Activated CD4-positive, alpha-beta T cell treated with anti-CD3 and anti-CD28 coated beads, Interleukin-2, Interleukin-4, amounts not matched to agents 100 ng/mL and 50 ng/mL, durations not matched to agents 16 hours and 8 hours (primary cell): ENCODE measurements at regions not wholly inside any gene's neighbourhood (a gene's known extent, or its start where the extent isn't known, plus 50 kb on each side); places are given as distances from the start of the nearest gene placed in this dataset.
A peak's percentile ranks its signal among the peaks of the same experiment; 100 is the strongest.

ENCODE experiments used
- DNase-seq: peaks from one replicate; pipeline ENCODE4 v3.0.0-alpha.2; 2020; ENCODE audit warnings: low spot score

DNA sequence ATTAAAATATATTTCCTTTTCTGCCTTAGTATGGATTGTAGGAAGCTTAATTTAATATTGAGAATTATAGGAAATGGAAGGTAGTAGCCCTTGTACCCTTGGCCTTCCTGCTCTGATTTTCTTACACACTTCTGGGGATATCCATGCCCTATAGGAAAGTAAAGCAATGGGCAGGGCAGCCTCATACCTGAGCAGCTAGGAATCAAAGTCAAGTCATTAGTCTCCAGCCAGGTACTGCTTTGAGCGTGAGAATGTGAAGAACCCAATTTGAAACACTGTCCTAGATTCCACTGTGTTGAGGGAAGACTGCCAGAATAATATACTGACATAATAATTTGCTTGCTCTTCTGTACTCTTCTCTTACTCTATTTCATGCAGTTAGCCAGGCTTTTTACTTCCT, 51.0 kb upstream of the L3MBTL3 start:
- no peak for DNase-seq

DNA sequence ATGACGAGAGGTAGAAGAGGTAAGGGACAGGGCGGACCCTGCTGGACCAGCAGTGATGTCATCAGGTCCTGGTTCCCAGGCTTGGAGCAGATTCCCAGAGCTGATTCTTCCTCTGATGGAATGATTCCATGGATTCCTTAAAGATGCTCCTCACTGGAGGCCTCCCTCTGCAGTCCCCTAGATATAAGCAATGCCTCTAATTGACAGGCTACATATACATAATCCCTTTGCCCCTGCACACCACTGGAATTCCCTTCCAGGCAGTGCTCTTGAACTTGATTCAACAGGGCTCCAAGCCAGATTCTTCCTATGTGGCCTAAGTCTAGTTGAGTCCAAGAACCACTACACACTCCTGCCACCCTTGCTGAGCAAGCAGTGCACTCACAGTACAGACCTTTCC, 52.3 kb upstream of the L3MBTL3 start:
- no peak for DNase-seq

DNA sequence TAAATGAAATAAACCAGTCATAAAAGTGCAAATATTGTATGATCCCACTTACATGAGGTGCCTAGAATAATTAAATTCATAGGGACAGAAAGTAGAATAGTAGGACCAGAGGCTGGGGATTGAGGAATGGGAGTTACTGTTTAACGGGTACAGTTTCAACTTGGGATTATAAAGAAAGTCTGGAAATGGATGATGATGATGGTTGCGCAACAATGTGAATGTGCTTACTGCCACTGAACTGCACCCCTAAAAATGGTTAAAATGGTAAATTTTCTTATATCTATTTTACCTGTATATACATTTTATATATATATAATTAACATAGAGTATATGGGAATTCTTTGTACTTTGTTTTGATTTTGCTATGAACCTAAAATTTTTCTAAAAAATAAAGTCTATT, 53.3 kb upstream of the L3MBTL3 start:
- DNase-seq = no peak

DNA sequence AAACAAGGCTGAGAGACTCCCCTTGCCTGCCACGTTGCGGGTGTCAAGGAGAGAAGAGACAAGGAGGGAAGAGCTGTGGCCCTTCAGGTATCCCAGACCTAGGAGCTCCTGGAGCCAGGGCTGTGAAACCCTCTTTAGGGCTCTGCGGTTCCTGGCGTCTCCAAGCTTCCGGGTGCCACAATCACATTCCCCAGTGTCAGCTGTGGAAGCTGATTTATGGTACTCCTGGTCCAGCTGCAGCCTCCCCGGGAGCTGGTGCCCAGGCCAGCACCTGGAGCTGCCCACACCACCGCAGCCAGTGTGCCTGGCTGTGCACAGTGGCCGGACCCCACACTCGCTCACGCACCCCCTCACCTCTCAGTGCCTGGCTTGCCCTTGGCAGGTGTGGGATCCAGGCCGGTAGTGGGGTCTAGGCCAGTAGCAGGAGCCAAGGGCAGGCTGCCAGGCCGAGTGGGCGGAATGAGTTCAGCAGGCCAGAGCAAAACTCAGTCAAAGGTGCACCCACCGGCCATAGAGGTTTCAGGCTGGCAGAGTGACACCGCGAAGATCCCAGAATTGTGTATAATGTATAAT, 58.9 kb upstream of the L3MBTL3 start:
- DNase-seq = no peak

DNA sequence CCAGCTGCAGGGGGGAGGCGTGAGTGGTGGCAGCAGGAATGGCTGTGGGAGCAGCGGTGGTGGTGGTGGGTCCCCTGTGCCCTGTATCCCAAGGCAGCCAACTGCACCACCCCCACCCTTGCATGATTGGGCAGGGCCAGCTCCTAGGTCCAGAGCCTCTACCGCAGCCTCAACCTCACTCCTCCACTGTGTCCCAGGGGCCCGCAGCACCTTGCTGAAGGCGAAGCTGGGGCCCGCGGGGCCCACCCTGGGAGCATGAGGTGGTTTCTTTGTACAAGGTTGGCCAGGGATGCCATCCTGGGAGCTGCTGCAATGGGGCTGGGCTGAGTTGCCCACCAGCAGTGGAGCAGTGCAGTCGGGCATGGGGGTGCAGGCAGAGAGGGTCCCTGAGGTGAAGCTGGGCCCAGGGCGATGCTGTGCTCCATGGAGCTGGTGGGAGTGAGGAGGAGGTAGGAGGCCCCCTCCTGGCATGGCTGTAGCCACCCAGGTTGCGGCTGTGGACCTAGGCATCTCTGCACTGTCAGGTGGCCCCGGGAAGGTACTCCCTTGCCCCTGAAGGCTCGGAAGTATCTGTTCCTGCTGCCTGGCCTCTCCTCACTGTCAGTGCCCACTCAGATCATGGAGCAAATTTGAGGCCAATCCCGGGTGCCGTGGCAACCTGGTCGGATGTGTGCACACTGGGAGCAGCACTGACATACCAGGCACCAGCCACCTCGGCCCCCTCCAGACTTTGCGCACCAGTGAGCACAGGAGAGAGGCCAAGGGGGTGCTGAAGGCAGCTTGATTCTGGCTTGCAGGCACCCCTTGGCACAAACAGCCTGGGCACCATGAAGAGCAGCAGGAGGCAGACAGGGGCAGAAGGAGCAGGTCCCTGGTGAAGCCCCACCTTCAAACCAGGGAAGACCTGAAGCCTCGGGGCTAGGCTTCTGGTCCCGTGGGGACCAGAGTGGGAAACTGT, 60.2 kb upstream of the L3MBTL3 start:
- DNase-seq = no peak

DNA sequence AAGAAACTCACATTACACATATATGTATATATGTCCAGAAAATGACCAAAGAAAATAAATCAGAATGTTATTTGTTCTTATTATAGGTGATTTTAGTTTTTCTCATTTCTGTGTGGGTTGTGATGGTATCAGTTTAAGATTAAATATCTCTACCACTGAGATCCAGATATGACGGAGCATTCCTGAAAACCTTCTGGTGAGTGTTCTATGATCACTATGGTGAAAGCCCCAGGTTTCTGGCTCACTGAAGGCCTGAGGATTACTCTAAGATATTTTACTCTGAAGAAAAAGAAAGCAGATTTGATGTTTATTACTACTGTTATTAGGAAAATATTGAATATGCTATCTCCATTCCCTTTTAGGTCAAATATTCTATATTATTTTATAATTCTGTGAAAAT, 62.8 kb upstream of the L3MBTL3 start:
- no peak for DNase-seq

DNA sequence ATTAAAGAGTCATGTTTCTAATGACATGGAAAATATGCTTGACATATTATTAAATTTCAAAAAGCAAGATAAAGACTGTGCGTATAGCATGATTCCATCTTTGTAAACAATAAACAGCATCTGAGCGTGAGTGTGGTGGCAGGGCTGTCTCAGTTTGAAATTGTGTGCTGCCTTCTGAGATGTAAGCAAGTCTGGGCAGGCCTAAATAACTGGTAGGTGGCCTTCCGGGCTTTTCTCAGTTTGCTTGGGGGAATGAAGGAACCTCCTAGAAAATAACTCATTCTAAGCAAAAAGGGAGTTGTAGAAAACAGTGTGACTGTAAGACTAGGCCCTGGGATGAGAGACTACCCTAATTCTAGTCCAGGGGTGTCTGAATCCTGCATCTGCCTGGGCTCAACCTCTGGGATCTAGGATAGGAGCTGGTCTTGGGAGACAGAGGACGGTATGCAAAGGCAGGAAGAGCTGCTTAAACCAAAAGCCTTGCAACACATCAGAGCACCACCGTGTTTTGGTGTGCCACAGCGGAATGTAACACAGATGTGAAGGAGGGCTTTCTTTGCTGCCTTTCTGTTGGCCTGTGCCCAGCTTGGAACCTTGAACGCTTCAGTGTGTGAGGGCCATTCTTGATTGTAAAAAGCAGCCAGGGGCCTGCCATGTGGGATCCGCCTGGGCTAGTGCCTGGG, 63.5 kb upstream of the L3MBTL3 start:
- no peak for DNase-seq

DNA sequence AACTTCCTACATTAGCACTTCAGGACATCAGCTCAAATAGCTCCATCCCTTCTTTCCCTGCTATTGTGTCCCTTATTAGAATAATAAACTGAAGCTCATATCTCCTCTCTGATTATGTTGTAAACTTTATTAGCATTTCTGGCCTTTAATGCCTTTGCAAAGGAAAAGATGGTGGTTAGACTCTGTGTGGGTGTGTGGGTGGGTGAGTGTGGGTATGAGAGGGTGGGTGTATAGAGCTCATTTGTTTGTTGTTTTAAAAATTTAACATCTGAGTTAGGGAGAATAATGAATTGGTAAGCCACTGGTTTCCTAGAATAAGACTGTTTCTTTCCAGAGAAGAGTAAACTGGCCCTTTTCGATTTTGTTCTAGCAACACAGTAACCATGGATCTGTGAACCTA, 70.6 kb upstream of the L3MBTL3 start:
- DNase-seq = no peak

DNA sequence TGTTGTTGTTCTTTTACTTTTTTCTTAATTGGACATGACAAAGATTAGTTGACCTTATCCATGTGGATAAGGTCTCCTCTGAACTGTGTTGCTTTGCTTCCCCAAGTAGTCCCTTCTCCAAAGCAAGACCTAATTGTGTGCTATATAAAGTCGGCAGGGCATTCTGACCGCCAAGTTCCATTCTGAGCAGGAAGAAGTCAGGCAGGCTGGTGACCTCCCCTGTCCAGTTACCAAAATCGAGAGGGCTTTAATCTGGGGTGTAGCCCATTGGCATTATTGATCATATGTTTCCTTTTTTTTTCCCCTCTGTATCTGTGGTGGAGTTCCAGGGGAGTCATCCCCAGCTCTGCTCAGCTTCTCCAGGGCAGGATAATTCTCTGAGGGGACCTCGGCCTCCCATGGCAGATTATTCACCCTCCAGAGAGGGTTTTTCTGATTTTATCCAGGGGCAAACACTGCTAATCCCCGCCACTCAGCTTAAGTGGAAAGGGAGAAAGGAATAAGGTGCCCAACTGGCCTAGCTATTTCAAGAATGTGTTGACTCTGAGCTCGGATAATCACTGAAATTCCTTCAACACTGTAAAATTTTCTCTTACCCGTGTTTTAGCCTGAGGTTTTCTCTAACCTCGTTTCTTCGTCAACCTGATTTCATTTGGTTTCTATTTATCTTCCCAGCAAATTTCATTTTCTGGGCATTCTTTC, 71.8 kb upstream of the L3MBTL3 start:
- DNase-seq = no peak

DNA sequence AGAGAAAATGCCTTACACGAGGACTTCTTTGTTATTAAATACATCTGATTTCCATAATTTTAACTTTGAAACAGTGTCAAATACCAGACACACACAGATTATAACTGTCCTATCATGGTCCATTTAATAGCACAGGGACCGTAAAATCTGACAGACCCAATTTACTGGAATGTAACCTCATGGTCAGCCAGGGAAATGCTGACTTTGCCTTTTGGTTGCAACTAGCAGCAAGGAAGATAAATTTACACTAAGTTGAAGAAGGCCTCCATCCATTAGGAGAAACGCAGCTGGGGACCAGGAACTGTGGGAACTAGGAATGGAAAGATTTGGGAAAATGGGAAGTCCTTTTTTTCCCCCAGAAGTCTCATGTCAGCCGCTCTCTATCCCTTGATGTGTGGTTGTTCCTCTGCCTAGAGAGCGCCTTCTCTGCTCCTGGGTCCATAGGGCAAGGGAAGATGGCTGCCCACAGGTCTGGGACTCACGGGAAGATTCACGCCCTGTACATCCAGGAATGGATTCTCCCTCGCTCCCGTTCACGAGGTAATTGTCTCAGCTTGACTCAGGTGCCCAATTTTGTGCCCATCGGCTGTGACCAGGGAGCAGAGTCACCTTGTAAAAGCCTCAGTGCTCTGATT, 74.6 kb upstream of the L3MBTL3 start:
- no peak for DNase-seq

DNA sequence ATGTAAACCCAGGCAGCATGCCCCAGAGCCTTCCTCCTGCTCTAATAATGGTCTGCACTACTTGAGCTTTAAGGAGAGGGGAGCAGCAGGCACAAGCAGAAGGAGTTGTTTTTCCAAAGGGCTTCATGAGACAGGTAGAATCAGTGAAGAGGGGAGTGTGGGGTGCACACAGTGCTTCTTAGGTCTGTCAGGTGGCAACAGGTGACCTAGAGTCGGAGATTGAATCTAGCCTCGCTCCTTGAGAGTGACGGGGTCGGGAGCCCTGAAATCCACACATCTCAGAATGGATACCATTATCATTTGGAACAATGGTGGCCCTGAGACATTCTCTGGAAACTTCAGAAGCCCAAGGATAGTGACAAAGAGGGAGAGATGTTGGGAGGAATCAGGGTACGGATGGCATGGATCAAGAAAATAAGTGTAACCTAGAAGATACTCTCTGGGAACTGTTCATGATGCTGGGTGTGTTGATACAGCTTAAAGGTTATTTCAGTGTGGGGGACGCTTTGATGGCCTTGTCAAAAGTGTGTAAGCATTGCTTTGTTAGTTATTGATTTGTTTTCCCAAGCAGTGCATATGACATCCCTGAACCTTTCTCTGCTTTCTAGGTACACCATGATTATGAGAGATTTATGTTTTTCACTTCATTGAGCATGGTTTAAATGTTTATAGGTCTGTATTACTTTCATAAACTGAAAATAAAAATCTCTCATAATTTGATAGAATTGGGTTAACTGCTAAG, 77.8 kb upstream of the L3MBTL3 start:
- no peak for DNase-seq

DNA sequence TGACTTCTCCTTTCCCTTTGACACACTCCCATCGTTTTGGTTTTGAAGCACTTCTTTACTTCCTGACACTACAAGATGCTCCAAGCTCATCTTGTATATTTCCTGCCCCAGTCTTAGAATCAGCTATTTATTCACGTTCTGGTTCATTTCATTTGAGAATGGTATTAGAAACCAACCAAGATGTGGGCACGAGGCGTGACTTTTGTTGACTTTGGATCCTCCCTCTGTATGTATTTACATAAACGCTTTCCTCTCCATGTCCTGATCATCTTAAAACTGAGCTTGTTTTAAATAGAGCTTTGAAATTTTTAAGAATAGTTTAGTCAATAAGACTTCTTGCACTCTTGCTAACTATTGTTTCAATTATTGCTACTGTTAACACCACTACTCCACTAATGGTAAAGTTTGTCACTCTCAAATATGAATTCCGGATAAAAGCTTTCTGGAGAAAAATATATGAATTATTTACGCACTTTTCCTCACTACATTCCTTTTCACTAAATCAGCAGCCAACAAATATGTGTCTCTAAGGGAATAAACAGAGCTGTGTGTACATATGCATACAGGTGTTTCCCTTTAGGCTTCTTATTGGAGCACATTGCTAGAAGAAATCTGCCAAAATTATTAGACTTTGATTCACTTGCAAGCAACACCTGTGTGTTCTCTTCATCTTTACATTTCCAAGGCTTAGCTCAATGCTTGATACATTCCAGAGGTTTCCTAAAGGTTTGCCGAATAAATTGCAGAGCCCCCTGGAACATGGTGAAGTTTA, 77.3 kb upstream of the TMEM244 start:
- no peak for DNase-seq

DNA sequence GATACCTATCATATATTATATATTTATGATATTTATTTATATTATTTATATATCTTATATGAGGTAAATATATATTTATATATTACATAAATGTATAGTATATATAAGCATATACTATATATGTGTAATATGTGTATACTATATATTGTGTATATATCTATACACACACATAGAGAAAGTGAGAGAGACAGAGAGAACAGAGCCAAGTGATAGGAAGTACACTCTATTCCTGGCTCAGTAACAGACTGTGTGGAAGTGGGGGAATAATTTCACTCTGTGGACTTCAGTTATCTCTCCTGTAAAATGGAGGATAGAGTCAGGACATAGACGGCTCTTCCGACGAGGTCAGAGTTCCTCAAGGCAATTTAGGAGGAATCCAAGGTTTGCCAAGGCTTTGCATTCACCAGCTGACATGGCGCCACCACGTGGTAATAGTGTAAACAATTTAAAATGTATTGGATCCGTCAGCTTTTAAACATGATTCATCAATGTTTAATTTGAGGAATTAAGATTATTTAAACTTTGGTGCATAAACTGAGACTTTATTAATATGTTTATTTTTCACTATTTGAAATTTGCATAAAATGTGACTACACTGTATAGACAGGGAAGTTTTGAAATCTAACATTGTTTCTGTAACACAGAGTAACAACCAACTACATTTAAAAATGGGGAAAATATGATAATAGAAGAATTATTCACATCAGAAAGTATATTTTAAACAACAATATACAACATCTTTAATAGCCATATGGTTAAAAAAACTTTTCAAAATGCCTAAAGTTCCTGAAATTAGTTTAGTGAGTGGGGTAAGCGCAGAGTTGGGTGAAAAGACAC, 75.4 kb upstream of the TMEM244 start:
- DNase-seq = peak; percentile 48

DNA sequence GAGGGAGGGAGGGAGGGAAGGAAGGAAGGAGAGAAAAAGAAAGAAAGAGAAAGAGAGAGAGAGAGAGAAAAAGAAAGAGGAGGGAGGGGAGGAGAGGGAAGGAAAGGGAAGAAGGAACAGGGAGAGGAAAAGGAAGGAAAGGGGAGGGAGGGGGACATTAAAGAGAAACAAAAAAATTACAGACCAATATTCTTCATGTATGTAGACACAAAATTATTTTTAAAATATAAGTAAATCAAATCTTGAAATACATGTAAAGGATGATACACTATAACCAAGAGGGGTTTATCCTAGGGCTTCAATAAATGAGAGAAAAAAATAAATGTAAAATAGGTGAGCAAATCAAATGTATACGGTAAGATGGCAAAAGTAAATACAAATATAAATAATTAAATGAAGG, 71.2 kb upstream of the TMEM244 start:
- DNase-seq = no peak

DNA sequence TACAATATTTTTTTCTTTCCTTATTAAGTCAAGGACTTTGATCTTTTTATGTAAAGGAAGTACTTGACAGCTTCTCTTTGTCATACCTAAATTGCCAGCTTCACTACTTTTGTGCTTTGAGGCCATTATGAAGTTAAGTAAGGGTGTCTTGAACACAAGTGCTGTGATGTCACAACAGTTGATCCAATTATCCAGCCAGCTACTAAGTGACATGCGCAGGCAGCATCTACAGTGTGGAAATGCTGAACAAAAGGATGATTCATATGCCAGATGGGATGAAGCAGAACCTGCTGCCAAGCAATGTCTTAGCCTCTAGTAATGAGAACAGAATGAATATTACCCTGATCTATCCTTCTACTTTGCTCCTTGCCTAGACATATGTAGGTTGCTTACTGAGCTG, 68.3 kb upstream of the TMEM244 start:
- DNase-seq = no peak

DNA sequence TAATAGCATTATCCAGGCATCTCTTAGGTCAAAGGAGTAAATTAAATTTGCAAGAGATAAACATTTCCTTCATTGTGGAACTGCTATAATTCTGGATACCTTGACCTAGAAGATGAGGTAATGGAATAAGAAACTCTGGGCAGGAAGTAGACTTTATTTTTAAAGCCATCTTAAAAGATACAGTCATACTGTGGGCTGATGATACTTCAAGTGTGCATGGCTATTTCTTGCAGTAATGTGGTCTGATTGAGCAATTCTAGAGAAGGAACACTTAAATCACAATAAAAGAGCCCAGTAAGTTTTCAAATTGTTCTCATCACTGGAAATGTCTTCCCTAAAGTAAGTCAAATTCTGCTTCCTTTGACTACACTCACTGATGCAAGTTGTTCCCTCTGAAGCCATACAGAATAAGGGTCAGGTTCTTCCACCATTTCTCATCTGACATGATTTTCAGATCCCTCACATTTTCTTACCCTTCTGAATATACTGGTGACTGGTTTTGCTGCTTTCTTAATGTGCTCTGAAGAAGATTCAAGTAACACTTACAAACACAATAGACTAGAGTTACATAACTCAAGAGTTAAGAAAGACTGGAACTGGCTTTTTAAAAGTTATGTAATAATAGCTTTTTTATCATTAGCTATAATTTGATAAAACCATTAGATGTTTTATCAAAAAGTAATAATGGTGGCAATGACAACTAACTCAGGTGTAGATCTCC, 62.6 kb upstream of the TMEM244 start:
- no peak for DNase-seq

DNA sequence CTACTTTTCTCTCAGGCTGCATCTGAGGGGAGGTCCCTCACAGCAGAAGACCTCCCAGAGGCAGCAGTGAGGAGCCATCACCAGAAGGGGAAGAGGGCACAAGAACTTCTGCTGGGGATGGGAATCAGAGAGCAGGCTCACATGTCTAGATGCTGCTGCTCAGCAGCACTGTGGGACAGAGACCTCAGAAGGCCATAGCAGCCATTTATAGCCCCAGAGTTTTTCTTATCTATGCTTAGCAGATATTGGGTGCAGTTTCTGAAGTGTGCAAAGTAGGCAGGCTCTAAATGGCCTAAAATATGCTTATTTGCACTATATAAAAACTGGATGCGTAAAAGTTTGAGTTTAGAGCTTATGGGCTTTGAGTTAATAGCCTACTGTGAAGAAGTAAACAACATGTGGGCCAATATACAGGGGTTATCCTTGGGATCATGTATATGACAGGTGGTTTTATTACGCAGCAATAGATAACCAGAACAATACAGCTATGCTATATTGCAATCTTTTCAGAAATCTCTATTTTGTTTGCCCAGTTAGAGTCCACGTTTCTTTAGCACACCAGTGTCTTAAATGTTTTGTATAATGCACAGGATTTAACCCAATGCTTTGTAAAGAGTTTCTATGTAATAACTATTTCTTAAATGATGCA, 60.2 kb upstream of the TMEM244 start:
- DNase-seq = no peak

DNA sequence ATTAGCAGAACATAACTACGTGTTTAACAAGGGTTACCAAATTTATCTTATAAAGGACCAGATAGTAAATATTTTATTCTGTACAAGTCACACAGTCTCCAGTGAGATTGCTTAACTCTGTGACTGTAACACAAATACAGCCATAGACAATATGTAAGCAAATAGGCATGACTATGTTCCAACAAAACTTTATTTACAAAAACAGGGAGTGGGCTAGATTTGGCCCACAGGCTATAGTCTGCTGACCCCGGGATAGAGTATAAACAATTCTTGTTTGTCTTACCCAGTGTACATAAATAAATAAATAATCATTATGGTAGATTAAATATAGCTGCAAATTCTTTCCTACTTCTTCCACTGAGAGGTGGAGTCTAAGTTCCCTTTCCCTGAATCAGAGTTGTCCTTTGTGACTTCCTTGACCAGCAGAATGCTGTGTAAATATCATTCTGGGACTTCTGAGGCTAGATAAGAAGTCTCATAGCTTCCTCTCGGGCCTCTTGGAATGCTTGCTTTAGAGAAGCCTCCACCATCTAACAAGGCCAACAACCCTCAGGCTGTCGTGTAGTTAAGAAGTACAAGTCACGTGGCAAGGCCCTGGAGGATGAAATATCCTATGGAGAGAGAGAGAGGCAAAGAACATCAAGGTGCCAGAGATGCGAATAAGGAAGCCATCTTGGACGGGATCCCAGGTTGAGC, 59.1 kb upstream of the TMEM244 start:
- DNase-seq = no peak
